ENCODE measurements at regions not wholly inside any gene's neighbourhood (a gene's known extent, or its start where the extent isn't known, plus 50 kb on each side); places are given as distances from the start of the nearest gene placed in this dataset.

DNA sequence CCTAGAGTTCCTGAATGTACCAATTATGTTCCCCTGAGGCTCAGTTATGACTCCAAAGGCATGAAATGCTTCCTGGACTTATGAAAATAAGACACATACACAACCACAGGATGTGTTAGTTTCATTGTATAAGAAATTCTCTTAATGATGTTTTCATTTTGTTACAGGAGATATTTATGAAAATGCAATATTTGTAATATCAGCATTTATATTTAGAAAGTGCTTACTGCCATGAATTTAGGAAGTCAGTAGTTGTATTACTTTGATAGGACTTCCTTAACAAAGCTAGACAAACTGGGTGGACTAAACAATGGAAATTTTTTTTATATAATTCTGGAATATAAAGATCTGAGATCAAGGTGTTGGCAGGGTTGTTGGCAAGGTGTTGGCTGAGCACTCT lies 572.1 kb upstream of the IGFBP7 start:
- no peaks in the 10 kb centered on the region for H3K4me1 Mint-ChIP-seq
- no peak overlapping the region for H3K4me3 Mint-ChIP-seq
- H3K27me3 Mint-ChIP-seq (ENCODE audit: low read depth), result no peaks in the 10 kb centered on the region
- TF ChIP-seq, protein P1, sequence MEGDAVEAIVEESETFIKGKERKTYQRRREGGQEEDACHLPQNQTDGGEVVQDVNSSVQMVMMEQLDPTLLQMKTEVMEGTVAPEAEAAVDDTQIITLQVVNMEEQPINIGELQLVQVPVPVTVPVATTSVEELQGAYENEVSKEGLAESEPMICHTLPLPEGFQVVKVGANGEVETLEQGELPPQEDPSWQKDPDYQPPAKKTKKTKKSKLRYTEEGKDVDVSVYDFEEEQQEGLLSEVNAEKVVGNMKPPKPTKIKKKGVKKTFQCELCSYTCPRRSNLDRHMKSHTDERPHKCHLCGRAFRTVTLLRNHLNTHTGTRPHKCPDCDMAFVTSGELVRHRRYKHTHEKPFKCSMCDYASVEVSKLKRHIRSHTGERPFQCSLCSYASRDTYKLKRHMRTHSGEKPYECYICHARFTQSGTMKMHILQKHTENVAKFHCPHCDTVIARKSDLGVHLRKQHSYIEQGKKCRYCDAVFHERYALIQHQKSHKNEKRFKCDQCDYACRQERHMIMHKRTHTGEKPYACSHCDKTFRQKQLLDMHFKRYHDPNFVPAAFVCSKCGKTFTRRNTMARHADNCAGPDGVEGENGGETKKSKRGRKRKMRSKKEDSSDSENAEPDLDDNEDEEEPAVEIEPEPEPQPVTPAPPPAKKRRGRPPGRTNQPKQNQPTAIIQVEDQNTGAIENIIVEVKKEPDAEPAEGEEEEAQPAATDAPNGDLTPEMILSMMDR (conservative IDR thresholded peaks at IDR 0.05), result no peak
- H3K9me3 Mint-ChIP-seq, result peaks cover 7% of the 10 kb centered on the region
- DNase-seq (ENCODE audit: low read depth, low spot score), result no peak
- no peak overlapping the region for H3K27ac Mint-ChIP-seq (ENCODE audit: unreplicated experiment)
- no peaks in the 10 kb centered on the region for H3K36me3 Mint-ChIP-seq (ENCODE audit: low read depth)

DNA sequence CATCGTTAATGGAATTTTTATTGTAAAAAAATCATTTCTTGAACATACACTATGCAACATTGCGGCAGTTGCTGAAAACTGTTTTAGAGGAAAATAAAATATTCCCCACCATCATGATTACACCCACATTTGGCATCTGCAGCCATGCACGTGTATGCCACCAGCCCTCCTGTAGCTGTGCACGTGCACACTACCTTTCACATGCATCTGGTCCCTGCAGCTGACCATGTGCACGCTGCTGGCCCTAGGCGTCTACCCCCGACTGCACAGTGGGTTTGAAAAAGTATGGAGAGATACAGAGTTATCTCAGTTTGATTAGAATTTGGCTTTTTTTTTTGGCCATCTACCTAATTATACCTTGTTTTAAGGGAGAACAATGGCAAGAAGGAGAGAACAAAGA lies 569.8 kb upstream of the IGFBP7 start:
- Mint-ChIP-seq H3K4me1 (no peaks in the 10 kb centered on the region), H3K27ac (ENCODE audit: unreplicated experiment) (no peak overlapping the region), H3K9me3 (peaks cover 5% of the 10 kb centered on the region), H3K36me3 (ENCODE audit: low read depth) (no peaks in the 10 kb centered on the region), H3K27me3 (ENCODE audit: low read depth) (no peaks in the 10 kb centered on the region), H3K4me3 (no peak overlapping the region)
- TF ChIP-seq, protein P1 (conservative IDR thresholded peaks at IDR 0.05), result no peak
- DNase-seq (ENCODE audit: low read depth, low spot score), result no peak

DNA sequence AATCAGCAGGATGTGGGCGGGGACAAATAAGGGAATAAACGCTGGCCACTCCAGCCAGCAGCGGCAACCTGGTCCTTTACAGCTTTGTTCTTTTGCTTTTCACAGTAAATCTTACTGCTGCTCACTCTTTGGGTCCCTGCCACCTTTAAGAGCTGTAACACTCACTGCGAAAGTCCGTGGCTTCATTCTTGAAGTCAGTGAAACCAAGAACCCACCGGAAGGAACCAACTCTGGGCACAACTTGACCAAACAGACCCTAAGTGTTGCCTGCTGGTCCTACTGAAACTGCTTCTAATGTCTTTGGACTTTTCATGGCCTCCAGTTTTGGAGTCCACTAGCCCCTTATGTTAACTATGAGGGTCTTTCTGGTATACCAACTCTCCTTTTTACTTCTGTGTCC lies 566.2 kb upstream of the IGFBP7 start:
- TF ChIP-seq, protein P1 (conservative IDR thresholded peaks at IDR 0.05), result no peak
- no peaks in the 10 kb centered on the region for H3K4me1 Mint-ChIP-seq
- H3K4me3 Mint-ChIP-seq, result no peak overlapping the region
- no peaks in the 10 kb centered on the region for H3K27me3 Mint-ChIP-seq (ENCODE audit: low read depth)
- H3K27ac Mint-ChIP-seq (ENCODE audit: unreplicated experiment), result no peak overlapping the region
- H3K36me3 Mint-ChIP-seq (ENCODE audit: low read depth), result no peaks in the 10 kb centered on the region
- H3K9me3 Mint-ChIP-seq, result peaks cover 4% of the 10 kb centered on the region
- no peak for DNase-seq (ENCODE audit: low read depth, low spot score)

DNA sequence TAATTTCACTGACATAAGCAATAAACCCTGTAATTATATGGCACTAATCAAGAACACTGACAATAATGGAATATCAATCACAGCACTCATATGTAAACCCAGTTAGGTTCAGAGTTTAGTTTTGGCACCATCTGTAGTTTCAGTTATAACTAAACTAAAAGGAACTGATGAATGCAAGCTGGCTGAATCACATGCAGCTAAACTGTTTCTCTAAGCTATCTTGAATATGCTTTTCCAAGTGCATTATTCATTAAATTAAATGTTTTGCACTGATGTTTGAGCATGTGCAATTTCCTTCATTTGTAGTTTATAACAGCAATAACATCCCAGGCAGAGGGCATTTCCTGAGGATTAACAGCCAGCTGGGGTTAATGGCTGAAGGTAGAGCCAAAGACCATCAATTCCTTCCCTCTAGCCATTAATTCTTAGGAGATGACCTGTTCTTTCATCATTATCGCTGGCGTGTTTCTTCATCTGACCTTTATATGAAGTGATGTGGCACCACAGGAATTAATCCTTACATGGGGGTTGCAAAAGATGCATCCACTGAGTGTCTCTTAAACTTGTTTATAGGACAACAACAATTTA lies 562.8 kb upstream of the IGFBP7 start:
- Mint-ChIP-seq H3K4me3 (no peak overlapping the region), H3K27ac (ENCODE audit: unreplicated experiment) (no peak overlapping the region), H3K27me3 (ENCODE audit: low read depth) (no peaks in the 10 kb centered on the region), H3K36me3 (ENCODE audit: low read depth) (no peaks in the 10 kb centered on the region), H3K4me1 (peaks cover 8% of the 10 kb centered on the region), H3K9me3 (peaks cover 4% of the 10 kb centered on the region)
- no peak for DNase-seq (ENCODE audit: low read depth, low spot score)
- TF ChIP-seq, protein P1 (conservative IDR thresholded peaks at IDR 0.05), result no peak

DNA sequence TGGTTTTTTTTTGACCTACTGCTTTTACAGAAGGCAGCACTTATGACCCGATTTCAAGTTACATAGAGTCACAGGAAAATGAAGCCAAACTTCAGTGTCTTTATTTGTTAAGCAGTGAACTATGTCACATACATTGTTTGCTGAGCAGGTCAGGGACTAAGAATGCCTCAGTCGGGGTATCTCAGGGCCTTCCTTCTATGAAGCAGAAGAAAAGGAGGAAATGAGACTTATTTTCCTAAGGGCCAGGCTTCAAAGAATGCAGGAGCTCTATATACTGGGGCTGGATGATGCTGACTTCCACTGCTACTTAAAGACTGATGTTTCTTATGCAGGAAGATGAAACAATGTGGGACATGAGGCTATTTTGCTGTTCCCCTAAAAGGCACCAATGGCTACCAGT lies 558.4 kb upstream of the IGFBP7 start:
- TF ChIP-seq, protein P1 (conservative IDR thresholded peaks at IDR 0.05), result no peak
- no peak for DNase-seq (ENCODE audit: low read depth, low spot score)
- no peaks in the 10 kb centered on the region for H3K36me3 Mint-ChIP-seq (ENCODE audit: low read depth)
- peaks cover 8% of the 10 kb centered on the region for H3K4me1 Mint-ChIP-seq
- no peaks in the 10 kb centered on the region for H3K9me3 Mint-ChIP-seq
- H3K27ac Mint-ChIP-seq (ENCODE audit: unreplicated experiment), result no peak overlapping the region
- no peak overlapping the region for H3K4me3 Mint-ChIP-seq
- no peaks in the 10 kb centered on the region for H3K27me3 Mint-ChIP-seq (ENCODE audit: low read depth)

All from neural crest cell (in vitro differentiated cells).